B cell (primary cell): ENCODE measurements at regions not wholly inside any gene's neighbourhood (a gene's known extent, or its start where the extent isn't known, plus 50 kb on each side); places are given as distances from the start of the nearest gene placed in this dataset. TPM values are rescaled to one million over a fixed set of nuclear protein-coding genes. Genes with fewer than 3 reads are reported as not detected.

ENCODE experiments used
- ATAC-seq: fragments of 200-7000 bp; cut with Tn5 transposase; one replicate; pipeline ENCODE4 v1.10.0; 2021; ENCODE audit warnings: low read depth, mild to moderate bottlenecking, moderate number of reproducible peaks, moderate library complexity
- CTCF ChIA-PET: fragments of 350-600 bp; sonication (Branson Sonifier 250); formaldehyde crosslinking; loops from one replicate; lab custom pipeline; 2021; ENCODE audit warnings: antibody characterized with exemption, inconsistent platforms; lab: Charles Lee
- POLR2A ChIA-PET: fragments of 350-600 bp; sonication (Branson Sonifier 250); formaldehyde crosslinking; loops from one replicate; lab custom pipeline; 2021; ENCODE audit warnings: antibody characterized with exemption; lab: Charles Lee
- DNase-seq: peaks from one replicate; pipeline ENCODE4 v3.0.0; 2013
- H2AFZ ChIP-seq: 2 replicates; pipeline ENCODE4 v1.6.1; 2012; ENCODE audit warnings: mild to moderate bottlenecking, low read depth, low read length; ENCODE audit not compliant: insufficient read depth, poor library complexity, severe bottlenecking
- H3K27ac ChIP-seq, 2 donors: 1 replicate in 1 of 2; 2 replicates in 1 of 2; pipeline ENCODE4 v1.5.1; 2012 to 2013; ENCODE audit warnings: low read length in 2 of 2, mild to moderate bottlenecking in 2 of 2, moderate library complexity in 1 of 2
- H3K27me3 ChIP-seq, 4 experiments: fragments of 200-600 bp in 1 of 4; sonication (generic) in 1 of 4; replicated peaks in 1 of 4; 1 replicate in 2 of 4; 2 replicates in 2 of 4; pipeline versions ENCODE4 v1.6.1 to v1.7.0; 2013 to 2016; ENCODE audit warnings: low read length in 3 of 4, mild to moderate bottlenecking in 2 of 4, mixed read lengths in 1 of 4, moderate library complexity in 1 of 4; ENCODE audit not compliant: insufficient read depth in 4 of 4, control insufficient read depth in 3 of 4; ENCODE audit errors: control extremely low read depth in 1 of 4
- H3K36me3 ChIP-seq, 2 experiments: replicated peaks in 1 of 2; 1 replicate in 1 of 2; 2 replicates in 1 of 2; pipeline versions ENCODE4 v1.6.1 to v1.7.1; 2013; ENCODE audit warnings: low read length in 1 of 2; ENCODE audit not compliant: insufficient read depth in 2 of 2, control insufficient read depth in 1 of 2; ENCODE audit errors: control extremely low read depth in 1 of 2, extremely low read depth in 1 of 2
- H3K4me1 ChIP-seq, 2 donors: fragments of 200-600 bp in 1 of 2; sonication (generic) in 1 of 2; 1 replicate in 1 of 2; 2 replicates in 1 of 2; pipeline versions ENCODE4 v1.5.1 to v1.6.1; 2013 to 2017; ENCODE audit warnings: low read length in 2 of 2; ENCODE audit not compliant: control insufficient read depth in 2 of 2, insufficient read depth in 2 of 2
- H3K4me2 ChIP-seq: replicated peaks from 2 replicates; pipeline ENCODE3; 2012; ENCODE audit warnings: mild to moderate bottlenecking, low read depth, low read length; ENCODE audit not compliant: poor library complexity, severe bottlenecking
- H3K4me3 ChIP-seq, 5 experiments: fragments of 200-600 bp in 1 of 5; sonication (generic) in 1 of 5; 1 replicate in 3 of 5; 2 replicates in 2 of 5; pipeline versions ENCODE4 v1.5.1 to v1.7.0; 2011 to 2016; ENCODE audit warnings: low read length in 4 of 5, mild to moderate bottlenecking in 4 of 5, low read depth in 2 of 5, control low read depth in 1 of 5, moderate library complexity in 1 of 5; ENCODE audit not compliant: insufficient read depth in 1 of 5; ENCODE audit errors: control extremely low read depth in 1 of 5, extremely low read depth in 1 of 5
- H3K79me2 ChIP-seq: fragments of 200-600 bp; sonication (generic); one replicate; pipeline ENCODE4 v1.6.0; 2016; ENCODE audit warnings: low read length; ENCODE audit not compliant: control insufficient read depth, insufficient read depth
- H3K9ac ChIP-seq: fragments of 200-600 bp; sonication (generic); 2 replicates; pipeline ENCODE4 v1.6.1; 2017; ENCODE audit warnings: mild to moderate bottlenecking, low read length, moderate library complexity
- H3K9me3 ChIP-seq, 3 donors: one replicate each; pipeline versions ENCODE4 v1.6.1 to v1.7.1; 2013; ENCODE audit warnings: low read length in 2 of 3; ENCODE audit not compliant: control insufficient read depth in 2 of 3, insufficient read depth in 1 of 3; ENCODE audit errors: control extremely low read depth in 1 of 3
- H4K20me1 ChIP-seq: 2 replicates; pipeline ENCODE4 v1.6.0; 2012; ENCODE audit warnings: mild to moderate bottlenecking, low read length; ENCODE audit not compliant: insufficient read depth, control insufficient read depth, poor library complexity, severe bottlenecking
- H3K27ac Mint-ChIP-seq: one replicate; pipeline ENCODE4 v1.8.0; 2021; ENCODE audit warnings: mixed read lengths
- H3K27me3 Mint-ChIP-seq: one replicate; pipeline ENCODE4 v1.8.0; 2021; ENCODE audit warnings: mixed read lengths
- H3K4me1 Mint-ChIP-seq: one replicate; pipeline ENCODE4 v1.8.0; 2021; ENCODE audit warnings: mixed read lengths
- H3K4me3 Mint-ChIP-seq: one replicate; pipeline ENCODE4 v1.8.0; 2021; ENCODE audit warnings: mixed read lengths
- H3K9me3 Mint-ChIP-seq: one replicate; pipeline ENCODE4 v1.8.0; 2022; ENCODE audit warnings: mixed read lengths; ENCODE audit not compliant: insufficient read depth
- intact Hi-C: fragments of 100-400 bp; cut with micrococcal nuclease; formaldehyde crosslinking; loops from one replicate; pipeline ENCODE4 v1.10.0; 2022
- small RNA-seq: library from RNA; depleted of rRNA; stranded (forward); fragments of <200 nt; gene quantifications from one replicate; pipeline ENCODE3, GENCODE V24; 2012; ENCODE audit warnings: low replicate concordance, low read depth; ENCODE audit not compliant: insufficient read length
- TF ChIP-seq, protein P1 (sequence below): fragments of 200-600 bp; IDR thresholded peaks from one replicate; pipeline ENCODE4 v1.8.0; 2022; ENCODE audit warnings: antibody characterized with exemption, mild to moderate bottlenecking

DNA sequence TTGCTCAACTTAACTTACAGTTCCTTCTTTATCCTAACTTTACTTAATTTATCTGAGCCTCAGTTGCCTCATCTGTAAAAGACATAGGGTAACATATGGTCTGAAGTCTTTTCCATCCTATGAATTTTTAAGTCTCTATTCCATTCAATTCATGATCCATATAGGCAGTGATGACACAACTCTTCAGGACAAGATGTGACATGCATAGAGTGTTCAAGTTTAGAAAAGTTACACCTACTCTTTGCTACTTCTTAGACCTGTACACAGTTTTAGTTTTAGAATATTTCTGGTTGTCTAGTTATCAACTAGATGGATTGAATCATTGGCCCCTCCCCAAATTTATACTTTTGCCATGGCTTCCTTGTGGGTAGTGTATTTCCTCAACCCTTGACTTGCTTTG is 50.7 kb upstream of the ELL2 start:
- Mint-ChIP-seq H3K4me1 (no peaks in the 10 kb centered on the region), H3K9me3 (peaks cover 3% of the 10 kb centered on the region), H3K4me3 (no peak overlapping the region), H3K27me3 (no peaks in the 10 kb centered on the region), H3K27ac (no peak overlapping the region)
- no peaks in the 10 kb centered on the region for H3K9me3 ChIP-seq
- no peak for ATAC-seq
- no peak overlapping the region for H3K4me3 ChIP-seq
- H3K79me2 ChIP-seq, result no peaks in the 10 kb centered on the region
- no peak overlapping the region for H3K4me2 ChIP-seq
- POLR2A ChIA-PET, result no interaction called here
- intact Hi-C loops, result no loop called here
- H2AFZ ChIP-seq, result no peak overlapping the region
- H3K9ac ChIP-seq, result no peak overlapping the region
- H3K27me3 ChIP-seq, result no peaks in the 10 kb centered on the region
- H3K27ac ChIP-seq, result no peak overlapping the region
- H3K4me1 ChIP-seq, result no peaks in the 10 kb centered on the region
- CTCF ChIA-PET, result interaction anchor here (0.7 to 1.0 kb wide), 2 partner anchors 51 to 187 kb away, joined by 3 read pairs; partner anchors contain the start of gene ELL2
- H4K20me1 ChIP-seq, result no peaks in the 10 kb centered on the region
- no peaks in the 10 kb centered on the region for H3K36me3 ChIP-seq
- TF ChIP-seq, protein P1, sequence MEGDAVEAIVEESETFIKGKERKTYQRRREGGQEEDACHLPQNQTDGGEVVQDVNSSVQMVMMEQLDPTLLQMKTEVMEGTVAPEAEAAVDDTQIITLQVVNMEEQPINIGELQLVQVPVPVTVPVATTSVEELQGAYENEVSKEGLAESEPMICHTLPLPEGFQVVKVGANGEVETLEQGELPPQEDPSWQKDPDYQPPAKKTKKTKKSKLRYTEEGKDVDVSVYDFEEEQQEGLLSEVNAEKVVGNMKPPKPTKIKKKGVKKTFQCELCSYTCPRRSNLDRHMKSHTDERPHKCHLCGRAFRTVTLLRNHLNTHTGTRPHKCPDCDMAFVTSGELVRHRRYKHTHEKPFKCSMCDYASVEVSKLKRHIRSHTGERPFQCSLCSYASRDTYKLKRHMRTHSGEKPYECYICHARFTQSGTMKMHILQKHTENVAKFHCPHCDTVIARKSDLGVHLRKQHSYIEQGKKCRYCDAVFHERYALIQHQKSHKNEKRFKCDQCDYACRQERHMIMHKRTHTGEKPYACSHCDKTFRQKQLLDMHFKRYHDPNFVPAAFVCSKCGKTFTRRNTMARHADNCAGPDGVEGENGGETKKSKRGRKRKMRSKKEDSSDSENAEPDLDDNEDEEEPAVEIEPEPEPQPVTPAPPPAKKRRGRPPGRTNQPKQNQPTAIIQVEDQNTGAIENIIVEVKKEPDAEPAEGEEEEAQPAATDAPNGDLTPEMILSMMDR, result no peak
- no peak for DNase-seq

Small RNAs in the stretch of these regions (small RNA-seq; reads per million reads assigned to genes)
- gene MIR583, result not detected
- not detected for gene RNU6-524P
